HG03354 (cell line): ENCODE measurements at regions not wholly inside any gene's neighbourhood (a gene's known extent, or its start where the extent isn't known, plus 50 kb on each side); places are given as distances from the start of the nearest gene placed in this dataset.
"Not testable (repeated sequence)": the region's sequence is repeated elsewhere in the genome, so short reads cannot be mapped to it uniquely, and the experiment has no call there.

Source experiments
- ATAC-seq: cut with Tn5 transposase; IDR thresholded peaks from one replicate; pipeline ENCODE4 v1.9.1; 2021; ENCODE audit warnings: mild to moderate bottlenecking; ENCODE audit not compliant: unreplicated experiment, poor library complexity, severe bottlenecking

GRCh38 chr1:228666686-228667623 is 68.3 kb upstream of the RHOU start:
- ATAC-seq: no peak

GRCh38 chr1:228668553-228669241 is 66.6 kb upstream of the RHOU start:
- no peak for ATAC-seq

GRCh38 chr1:228669242-228669585 is 66.1 kb upstream of the RHOU start:
- ATAC-seq: no peak

GRCh38 chr1:228681076-228681565 is 54.2 kb upstream of the RHOU start:
- not testable (repeated sequence) for ATAC-seq

- ATAC-seq: no peak
Measured at GRCh38 chr1:228683428-228683827, 51.9 kb upstream of the RHOU start.

GRCh38 chr1:228684607-228685006 is 50.7 kb upstream of the RHOU start:
- no peak for ATAC-seq

- ATAC-seq: no peak
Measured at GRCh38 chr1:228685081-228685660, 50.1 kb upstream of the RHOU start.
